SK-N-SH treated with all-trans-retinoic acid at 6 μM for 48 hours (cell line): ENCODE measurements at regions not wholly inside any gene's neighbourhood (a gene's known extent, or its start where the extent isn't known, plus 50 kb on each side); places are given as distances from the start of the nearest gene placed in this dataset.

Source experiments
- ARNTL ChIP-seq: fragments of 450-650 bp; formaldehyde crosslinking; IDR thresholded peaks from 2 replicates; pipeline ENCODE4 v1.5.0; 2020; ENCODE audit warnings: low read depth, mild to moderate bottlenecking, moderate library complexity, borderline replicate concordance
- BACH2 ChIP-seq: fragments of 250-450 bp; sonication (Bioruptor Pico); IDR thresholded peaks from 2 replicates; pipeline ENCODE4 v1.9.0; 2021; ENCODE audit warnings: mild to moderate bottlenecking, borderline replicate concordance
- CREB5 ChIP-seq: fragments of 250-450 bp; sonication (Bioruptor Pico); IDR thresholded peaks from 2 replicates; pipeline ENCODE4 v1.5.1; 2020; ENCODE audit warnings: low read depth, mild to moderate bottlenecking, moderate library complexity
- POU6F1 ChIP-seq: fragments of 250-450 bp; sonication (Bioruptor Pico); IDR thresholded peaks from 2 replicates; pipeline ENCODE4 v1.8.0; 2021; ENCODE audit warnings: low read depth, mild to moderate bottlenecking, moderate library complexity, borderline replicate concordance
- RARB ChIP-seq: fragments of 250-450 bp; sonication (Bioruptor Pico); IDR thresholded peaks from 2 replicates; pipeline ENCODE4 v1.8.0; 2021; ENCODE audit warnings: mild to moderate bottlenecking, moderate library complexity
- TCF4 ChIP-seq: fragments of 250-450 bp; sonication (Bioruptor Pico); IDR thresholded peaks from 2 replicates; pipeline ENCODE4 v1.8.0; 2021; ENCODE audit warnings: mild to moderate bottlenecking, moderate library complexity, borderline replicate concordance
- ZFP3 ChIP-seq: fragments of 250-450 bp; sonication (Bioruptor Pico); IDR thresholded peaks from 2 replicates; pipeline ENCODE4 v1.5.0; 2020; ENCODE audit warnings: mild to moderate bottlenecking, moderate library complexity
- TF ChIP-seq, protein P1 (sequence below): fragments of 250-450 bp; sonication (Bioruptor Pico); IDR thresholded peaks from 2 replicates; pipeline ENCODE4 v1.5.1; 2021; ENCODE audit warnings: mild to moderate bottlenecking, moderate library complexity
- TF ChIP-seq, protein P2 (sequence below): fragments of 250-450 bp; sonication (Bioruptor Pico); IDR thresholded peaks from 2 replicates; pipeline ENCODE4 v1.8.0; 2020; ENCODE audit warnings: mild to moderate bottlenecking, moderate library complexity, borderline replicate concordance

DNA sequence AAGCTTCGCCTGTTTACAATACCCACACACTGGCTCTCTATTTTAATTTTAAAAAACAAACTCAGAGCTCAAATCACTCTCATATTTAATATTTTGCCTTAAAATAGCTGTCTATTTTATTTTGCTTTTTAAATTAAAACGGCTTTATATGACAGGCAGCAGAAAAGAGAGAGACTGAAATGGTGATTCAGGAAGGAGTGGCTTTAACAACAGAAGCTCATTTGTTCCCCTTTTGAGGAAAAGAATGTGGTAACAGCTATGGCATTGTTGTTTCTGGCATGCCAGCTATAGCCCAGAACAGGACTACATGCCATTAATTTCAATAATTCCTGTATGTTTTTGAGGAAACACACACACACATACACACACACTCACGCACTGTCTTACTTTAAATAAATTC is 234.2 kb upstream of the PTBP2 start:
- TF ChIP-seq, protein P1, sequence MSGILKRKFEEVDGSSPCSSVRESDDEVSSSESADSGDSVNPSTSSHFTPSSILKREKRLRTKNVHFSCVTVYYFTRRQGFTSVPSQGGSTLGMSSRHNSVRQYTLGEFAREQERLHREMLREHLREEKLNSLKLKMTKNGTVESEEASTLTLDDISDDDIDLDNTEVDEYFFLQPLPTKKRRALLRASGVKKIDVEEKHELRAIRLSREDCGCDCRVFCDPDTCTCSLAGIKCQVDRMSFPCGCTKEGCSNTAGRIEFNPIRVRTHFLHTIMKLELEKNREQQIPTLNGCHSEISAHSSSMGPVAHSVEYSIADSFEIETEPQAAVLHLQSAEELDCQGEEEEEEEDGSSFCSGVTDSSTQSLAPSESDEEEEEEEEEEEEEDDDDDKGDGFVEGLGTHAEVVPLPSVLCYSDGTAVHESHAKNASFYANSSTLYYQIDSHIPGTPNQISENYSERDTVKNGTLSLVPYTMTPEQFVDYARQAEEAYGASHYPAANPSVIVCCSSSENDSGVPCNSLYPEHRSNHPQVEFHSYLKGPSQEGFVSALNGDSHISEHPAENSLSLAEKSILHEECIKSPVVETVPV (CRISPR knock-in tag), result no peak
- TF ChIP-seq, protein P2, sequence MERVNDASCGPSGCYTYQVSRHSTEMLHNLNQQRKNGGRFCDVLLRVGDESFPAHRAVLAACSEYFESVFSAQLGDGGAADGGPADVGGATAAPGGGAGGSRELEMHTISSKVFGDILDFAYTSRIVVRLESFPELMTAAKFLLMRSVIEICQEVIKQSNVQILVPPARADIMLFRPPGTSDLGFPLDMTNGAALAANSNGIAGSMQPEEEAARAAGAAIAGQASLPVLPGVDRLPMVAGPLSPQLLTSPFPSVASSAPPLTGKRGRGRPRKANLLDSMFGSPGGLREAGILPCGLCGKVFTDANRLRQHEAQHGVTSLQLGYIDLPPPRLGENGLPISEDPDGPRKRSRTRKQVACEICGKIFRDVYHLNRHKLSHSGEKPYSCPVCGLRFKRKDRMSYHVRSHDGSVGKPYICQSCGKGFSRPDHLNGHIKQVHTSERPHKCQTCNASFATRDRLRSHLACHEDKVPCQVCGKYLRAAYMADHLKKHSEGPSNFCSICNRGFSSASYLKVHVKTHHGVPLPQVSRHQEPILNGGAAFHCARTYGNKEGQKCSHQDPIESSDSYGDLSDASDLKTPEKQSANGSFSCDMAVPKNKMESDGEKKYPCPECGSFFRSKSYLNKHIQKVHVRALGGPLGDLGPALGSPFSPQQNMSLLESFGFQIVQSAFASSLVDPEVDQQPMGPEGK (CRISPR knock-in tag), result no peak
- TF ChIP-seq BACH2 (CRISPR knock-in tag), result no peak
- no peak for TF ChIP-seq CREB5 (CRISPR knock-in tag)
- TF ChIP-seq RARB (CRISPR knock-in tag), result no peak
- TF ChIP-seq ARNTL (CRISPR knock-in tag), result no peak
- TF ChIP-seq ZFP3 (CRISPR knock-in tag), result no peak
- no peak for TF ChIP-seq POU6F1 (CRISPR knock-in tag)
- no peak for TF ChIP-seq TCF4 (CRISPR knock-in tag)
